Kidney epithelial cell (primary cell): ENCODE measurements at regions not wholly inside any gene's neighbourhood (a gene's known extent, or its start where the extent isn't known, plus 50 kb on each side); places are given as distances from the start of the nearest gene placed in this dataset.

Source experiments
- DNase-seq: peaks from one replicate; pipeline ENCODE4 v3.0.0-alpha.2; 2010; ENCODE audit warnings: low read depth
- H3K27me3 ChIP-seq: 2 replicates; pipeline ENCODE4 v1.6.0; 2011; ENCODE audit warnings: low read length; ENCODE audit not compliant: control insufficient read depth, insufficient read depth
- H3K36me3 ChIP-seq: 2 replicates; pipeline ENCODE4 v1.5.1; 2011; ENCODE audit warnings: low read length; ENCODE audit not compliant: control insufficient read depth, insufficient read depth
- H3K4me3 ChIP-seq: 2 replicates; pipeline ENCODE4 v1.5.1; 2011; ENCODE audit warnings: low read depth, mild to moderate bottlenecking, control low read depth, low read length
- TF ChIP-seq, protein P1 (sequence below): IDR thresholded peaks from 2 replicates; pipeline ENCODE4 v1.5.1; 2011; ENCODE audit warnings: mild to moderate bottlenecking, moderate library complexity, low read length, control low read depth, inconsistent platforms; ENCODE audit not compliant: insufficient read depth, poor library complexity, severe bottlenecking

DNA sequence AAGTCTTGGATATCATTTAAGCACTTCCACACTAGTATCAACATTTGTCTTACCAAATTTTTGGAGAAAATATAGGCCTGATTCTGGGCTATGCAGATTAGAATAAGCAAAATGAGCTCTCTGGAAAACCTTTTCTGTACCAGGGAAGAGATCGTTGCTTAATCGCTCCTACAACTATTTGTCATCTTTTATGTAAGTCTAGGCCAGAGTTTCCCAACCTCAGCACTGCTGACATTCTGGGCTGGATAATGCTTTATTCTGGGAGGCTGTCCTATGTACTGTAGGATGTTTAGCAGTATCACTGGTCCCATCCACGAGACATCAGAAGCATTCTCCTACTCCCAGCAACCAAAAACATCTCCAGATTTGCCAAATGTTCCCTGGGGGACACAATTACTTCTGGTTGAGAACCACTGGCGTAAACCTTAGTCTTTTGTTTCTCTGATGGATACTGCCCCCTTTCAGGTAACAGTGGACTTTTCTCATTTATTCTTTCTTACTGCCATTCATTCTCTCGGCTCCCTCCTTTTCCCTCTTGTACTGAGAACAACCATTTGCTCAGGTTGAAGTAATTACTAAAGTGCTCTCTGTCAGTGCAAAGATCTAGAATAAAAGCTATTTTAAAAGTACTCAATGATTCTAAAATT is 316.9 kb upstream of the E2F7 start:
- H3K27me3 ChIP-seq: no peaks in the 10 kb centered on the region
- H3K4me3 ChIP-seq: no peak overlapping the region
- TF ChIP-seq, protein P1, sequence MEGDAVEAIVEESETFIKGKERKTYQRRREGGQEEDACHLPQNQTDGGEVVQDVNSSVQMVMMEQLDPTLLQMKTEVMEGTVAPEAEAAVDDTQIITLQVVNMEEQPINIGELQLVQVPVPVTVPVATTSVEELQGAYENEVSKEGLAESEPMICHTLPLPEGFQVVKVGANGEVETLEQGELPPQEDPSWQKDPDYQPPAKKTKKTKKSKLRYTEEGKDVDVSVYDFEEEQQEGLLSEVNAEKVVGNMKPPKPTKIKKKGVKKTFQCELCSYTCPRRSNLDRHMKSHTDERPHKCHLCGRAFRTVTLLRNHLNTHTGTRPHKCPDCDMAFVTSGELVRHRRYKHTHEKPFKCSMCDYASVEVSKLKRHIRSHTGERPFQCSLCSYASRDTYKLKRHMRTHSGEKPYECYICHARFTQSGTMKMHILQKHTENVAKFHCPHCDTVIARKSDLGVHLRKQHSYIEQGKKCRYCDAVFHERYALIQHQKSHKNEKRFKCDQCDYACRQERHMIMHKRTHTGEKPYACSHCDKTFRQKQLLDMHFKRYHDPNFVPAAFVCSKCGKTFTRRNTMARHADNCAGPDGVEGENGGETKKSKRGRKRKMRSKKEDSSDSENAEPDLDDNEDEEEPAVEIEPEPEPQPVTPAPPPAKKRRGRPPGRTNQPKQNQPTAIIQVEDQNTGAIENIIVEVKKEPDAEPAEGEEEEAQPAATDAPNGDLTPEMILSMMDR: no peak
- H3K36me3 ChIP-seq: no peaks in the 10 kb centered on the region
- DNase-seq: no peak

DNA sequence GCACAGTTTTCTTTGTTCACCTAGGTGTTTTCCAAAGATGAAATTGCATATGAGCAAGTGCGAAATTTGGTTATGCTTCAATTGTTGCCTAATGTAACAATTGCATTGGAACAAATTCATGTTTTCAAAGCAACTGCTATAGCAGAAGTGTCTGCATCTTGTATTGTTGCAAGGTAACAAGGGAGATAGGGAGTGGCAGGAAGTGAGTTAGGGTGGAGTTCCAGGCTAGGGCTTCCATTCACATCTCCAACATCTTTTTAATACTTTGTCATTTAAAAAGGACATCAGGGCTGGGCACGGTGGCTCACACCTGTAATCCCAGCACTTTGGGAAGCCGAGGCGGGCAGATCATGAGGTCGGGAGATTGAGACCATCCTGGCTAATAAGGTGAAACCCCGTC is 312.3 kb upstream of the E2F7 start:
- Histone ChIP-seq H3K27me3 (no peaks in the 10 kb centered on the region), H3K36me3 (no peaks in the 10 kb centered on the region), H3K4me3 (no peak overlapping the region)
- TF ChIP-seq, protein P1: no peak
- DNase-seq: no peak

DNA sequence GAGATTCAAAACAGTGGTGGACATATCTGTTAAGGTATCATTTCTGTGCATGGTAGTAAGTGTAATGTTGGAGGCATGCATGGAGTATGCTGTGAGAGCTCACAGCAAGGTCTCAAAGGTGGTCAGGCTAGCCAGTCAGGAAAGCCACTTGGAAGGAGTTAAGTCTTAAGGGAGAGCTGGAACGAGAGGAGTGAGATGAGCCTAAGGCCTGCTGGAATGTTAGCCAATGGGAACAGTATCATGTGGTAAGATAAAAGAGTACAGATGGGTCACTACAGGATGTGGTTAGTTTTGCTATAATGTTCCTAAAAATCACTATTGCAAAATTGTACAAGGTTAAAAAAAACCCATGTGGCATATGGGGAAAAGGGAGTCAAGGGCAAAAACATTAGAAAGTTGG is 311.7 kb upstream of the E2F7 start:
- TF ChIP-seq, protein P1: no peak
- no peaks in the 10 kb centered on the region for H3K36me3 ChIP-seq
- H3K27me3 ChIP-seq: no peaks in the 10 kb centered on the region
- no peak overlapping the region for H3K4me3 ChIP-seq
- no peak for DNase-seq

DNA sequence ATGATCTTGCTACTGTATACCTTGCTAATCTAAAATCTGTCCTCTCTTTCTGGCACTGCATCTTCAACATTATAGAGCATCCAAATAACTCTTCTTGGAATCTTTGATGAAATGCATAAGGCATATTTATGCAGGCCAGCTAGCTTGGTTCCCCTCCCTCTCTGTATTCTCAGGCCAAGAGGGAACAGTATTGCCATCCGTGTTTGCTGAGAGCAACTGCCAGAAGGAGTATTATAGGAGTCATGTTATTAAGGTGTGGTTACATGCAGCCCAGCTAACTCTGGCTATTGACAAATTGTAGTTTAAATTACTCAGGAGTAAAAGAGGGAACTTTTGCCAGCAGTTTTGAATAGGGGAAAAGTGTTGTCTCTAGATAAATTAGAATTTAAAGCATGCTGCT is 309.3 kb upstream of the E2F7 start:
- Histone ChIP-seq H3K4me3 (no peak overlapping the region), H3K27me3 (no peaks in the 10 kb centered on the region), H3K36me3 (no peaks in the 10 kb centered on the region)
- TF ChIP-seq, protein P1: no peak
- DNase-seq: no peak

DNA sequence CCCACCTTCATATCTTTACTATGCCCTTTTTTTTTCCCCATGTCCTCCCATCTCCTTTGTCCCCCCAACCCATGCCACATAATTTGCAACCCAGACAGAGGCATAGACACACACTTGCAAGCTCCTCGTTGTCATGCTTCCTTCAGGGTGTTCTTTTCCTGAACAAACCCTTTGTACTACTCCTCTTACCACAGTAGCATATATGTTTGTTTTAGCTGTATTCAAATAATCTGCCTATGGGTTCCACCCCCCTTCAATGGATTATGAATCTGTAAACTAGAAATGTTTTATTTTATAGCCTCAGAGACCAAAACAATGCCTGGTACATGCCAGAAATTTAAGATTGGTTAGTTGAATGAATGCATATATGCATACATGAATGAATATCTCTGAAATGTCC is 307.1 kb upstream of the E2F7 start:
- no peaks in the 10 kb centered on the region for H3K36me3 ChIP-seq
- DNase-seq: no peak
- TF ChIP-seq, protein P1: no peak
- no peaks in the 10 kb centered on the region for H3K27me3 ChIP-seq
- no peak overlapping the region for H3K4me3 ChIP-seq

DNA sequence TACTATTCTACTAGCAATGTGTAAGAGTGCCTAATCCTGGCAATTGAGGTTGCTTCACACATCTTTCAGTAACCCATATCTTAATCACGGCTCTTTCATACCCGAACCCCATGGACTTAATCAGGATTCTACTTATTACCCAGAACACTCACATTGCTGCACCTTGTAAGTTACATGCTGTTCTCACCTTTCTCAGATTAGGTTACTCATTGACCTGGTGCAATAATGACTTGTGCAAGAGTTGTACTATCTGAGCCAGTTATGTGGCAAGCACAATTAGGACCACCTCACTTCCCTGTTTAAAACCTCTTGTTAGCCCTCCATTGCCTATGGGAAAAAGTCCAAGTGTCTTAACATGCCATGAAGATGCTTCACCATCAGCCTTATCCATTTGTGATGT is 306.7 kb upstream of the E2F7 start:
- Histone ChIP-seq H3K27me3 (no peaks in the 10 kb centered on the region), H3K36me3 (no peaks in the 10 kb centered on the region), H3K4me3 (no peak overlapping the region)
- DNase-seq: no peak
- TF ChIP-seq, protein P1: no peak
